Vagina (tissue), 2 donors: ENCODE measurements at regions not wholly inside any gene's neighbourhood (a gene's known extent, or its start where the extent isn't known, plus 50 kb on each side); places are given as distances from the start of the nearest gene placed in this dataset.

Experiments used
- CTCF ChIP-seq, 3 experiments: fragments of 450-650 bp in 2 of 3; fragments of 200-600 bp in 1 of 3; sonication (generic) in 1 of 3; IDR thresholded peaks; one replicate each; pipeline ENCODE4 v1.5.1; 2017 to 2019; ENCODE audit warnings: antibody characterized with exemption in 3 of 3, mild to moderate bottlenecking in 2 of 3, moderate library complexity in 2 of 3
- POLR2A ChIP-seq, 2 donors: fragments of 450-650 bp; IDR thresholded peaks; one replicate each; pipeline ENCODE4 v1.6.1; 2017; ENCODE audit warnings: antibody characterized with exemption in 2 of 2, mild to moderate bottlenecking in 2 of 2, moderate library complexity in 2 of 2

GRCh38 chr21:18117176-18117575 lies 127.5 kb upstream of the CHODL start:
- no peak for TF ChIP-seq CTCF (IDR thresholded peaks at IDR 0.05)
- no peak for TF ChIP-seq POLR2A (IDR thresholded peaks at IDR 0.05)
